ENCODE measurements at regions not wholly inside any gene's neighbourhood (a gene's known extent, or its start where the extent isn't known, plus 50 kb on each side); places are given as distances from the start of the nearest gene placed in this dataset.

DNA sequence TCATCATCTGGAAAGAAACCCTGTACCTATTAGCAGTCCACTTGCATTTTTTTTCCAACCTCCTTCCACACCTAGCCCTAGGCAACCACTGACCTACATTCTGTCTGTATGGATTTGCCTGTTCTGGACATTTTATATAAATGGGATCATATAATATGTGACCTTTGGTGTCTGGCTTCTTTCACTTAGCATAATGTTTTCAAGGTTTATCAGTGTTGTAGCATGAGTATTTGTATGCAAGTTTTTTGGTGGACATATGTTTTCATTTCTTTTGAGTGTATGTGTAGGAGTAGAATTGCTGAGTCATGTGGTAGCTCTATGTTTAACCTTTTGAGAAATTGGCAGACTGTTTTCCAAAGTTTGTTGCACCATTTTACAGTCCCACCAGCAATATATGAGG, 198.6 kb downstream of the CEP135 start:
- TF ChIP-seq, protein P1, sequence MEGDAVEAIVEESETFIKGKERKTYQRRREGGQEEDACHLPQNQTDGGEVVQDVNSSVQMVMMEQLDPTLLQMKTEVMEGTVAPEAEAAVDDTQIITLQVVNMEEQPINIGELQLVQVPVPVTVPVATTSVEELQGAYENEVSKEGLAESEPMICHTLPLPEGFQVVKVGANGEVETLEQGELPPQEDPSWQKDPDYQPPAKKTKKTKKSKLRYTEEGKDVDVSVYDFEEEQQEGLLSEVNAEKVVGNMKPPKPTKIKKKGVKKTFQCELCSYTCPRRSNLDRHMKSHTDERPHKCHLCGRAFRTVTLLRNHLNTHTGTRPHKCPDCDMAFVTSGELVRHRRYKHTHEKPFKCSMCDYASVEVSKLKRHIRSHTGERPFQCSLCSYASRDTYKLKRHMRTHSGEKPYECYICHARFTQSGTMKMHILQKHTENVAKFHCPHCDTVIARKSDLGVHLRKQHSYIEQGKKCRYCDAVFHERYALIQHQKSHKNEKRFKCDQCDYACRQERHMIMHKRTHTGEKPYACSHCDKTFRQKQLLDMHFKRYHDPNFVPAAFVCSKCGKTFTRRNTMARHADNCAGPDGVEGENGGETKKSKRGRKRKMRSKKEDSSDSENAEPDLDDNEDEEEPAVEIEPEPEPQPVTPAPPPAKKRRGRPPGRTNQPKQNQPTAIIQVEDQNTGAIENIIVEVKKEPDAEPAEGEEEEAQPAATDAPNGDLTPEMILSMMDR (IDR thresholded peaks at IDR 0.05): no peak
- no peak for TF ChIP-seq POLR2A (IDR thresholded peaks at IDR 0.05)

Measured in Peyer's patch (tissue), 4 donors.